ENCODE measurements at regions not wholly inside any gene's neighbourhood (a gene's known extent, or its start where the extent isn't known, plus 50 kb on each side); places are given as distances from the start of the nearest gene placed in this dataset.
A peak's percentile ranks its signal among the peaks of the same experiment; 100 is the strongest.

DNA sequence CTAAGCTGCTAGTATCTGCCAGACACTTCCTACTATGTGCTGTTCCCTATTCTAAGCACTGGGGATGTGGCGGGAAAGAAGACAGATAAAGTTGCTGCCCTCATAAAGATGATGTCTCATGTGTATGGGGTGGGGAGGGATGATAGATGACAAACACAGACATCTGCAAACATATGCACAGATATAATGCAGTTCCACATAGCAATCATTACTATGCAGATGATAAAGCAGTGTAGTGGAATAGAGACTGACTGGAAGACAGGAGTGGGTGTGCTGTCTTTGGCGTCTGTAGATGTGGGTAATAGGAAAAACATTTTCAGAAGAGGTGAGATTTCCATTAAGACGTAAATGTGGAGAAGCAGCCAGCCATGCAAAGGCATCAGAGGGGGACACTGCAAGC, 243.6 kb downstream of the DPY19L2 start:
- no peak overlapping the region for H3K4me3 ChIP-seq (ENCODE audit: low read depth, low read length)
- no peak for DNase-seq (ENCODE audit: low read depth)
- TF ChIP-seq, protein P1, sequence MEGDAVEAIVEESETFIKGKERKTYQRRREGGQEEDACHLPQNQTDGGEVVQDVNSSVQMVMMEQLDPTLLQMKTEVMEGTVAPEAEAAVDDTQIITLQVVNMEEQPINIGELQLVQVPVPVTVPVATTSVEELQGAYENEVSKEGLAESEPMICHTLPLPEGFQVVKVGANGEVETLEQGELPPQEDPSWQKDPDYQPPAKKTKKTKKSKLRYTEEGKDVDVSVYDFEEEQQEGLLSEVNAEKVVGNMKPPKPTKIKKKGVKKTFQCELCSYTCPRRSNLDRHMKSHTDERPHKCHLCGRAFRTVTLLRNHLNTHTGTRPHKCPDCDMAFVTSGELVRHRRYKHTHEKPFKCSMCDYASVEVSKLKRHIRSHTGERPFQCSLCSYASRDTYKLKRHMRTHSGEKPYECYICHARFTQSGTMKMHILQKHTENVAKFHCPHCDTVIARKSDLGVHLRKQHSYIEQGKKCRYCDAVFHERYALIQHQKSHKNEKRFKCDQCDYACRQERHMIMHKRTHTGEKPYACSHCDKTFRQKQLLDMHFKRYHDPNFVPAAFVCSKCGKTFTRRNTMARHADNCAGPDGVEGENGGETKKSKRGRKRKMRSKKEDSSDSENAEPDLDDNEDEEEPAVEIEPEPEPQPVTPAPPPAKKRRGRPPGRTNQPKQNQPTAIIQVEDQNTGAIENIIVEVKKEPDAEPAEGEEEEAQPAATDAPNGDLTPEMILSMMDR (IDR thresholded peaks at IDR 0.05; ENCODE audit: insufficient read depth, low read depth, low read length, missing control alignments): no peak

DNA sequence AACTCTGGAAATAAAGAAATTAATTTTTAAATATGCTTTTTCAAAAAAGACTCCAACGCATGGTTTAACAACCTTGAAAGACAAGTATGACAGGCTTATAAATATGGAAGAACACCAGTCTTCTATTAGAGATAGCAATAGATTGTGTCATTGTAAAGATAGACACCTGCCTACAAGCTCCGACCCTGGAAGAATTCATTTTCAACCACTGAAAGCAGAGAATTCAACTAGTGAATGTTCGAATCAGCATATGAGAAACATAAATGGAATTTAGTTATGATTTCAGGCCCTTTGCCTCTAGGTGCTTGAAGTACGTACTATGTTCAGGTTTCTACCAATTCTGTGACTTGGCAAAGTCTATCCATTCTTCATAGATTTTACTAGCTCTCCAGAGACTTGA, 244.5 kb downstream of the DPY19L2 start:
- H3K4me3 ChIP-seq (ENCODE audit: low read depth, low read length): no peak overlapping the region
- TF ChIP-seq, protein P1 (IDR thresholded peaks at IDR 0.05; ENCODE audit: insufficient read depth, low read depth, low read length, missing control alignments): no peak
- DNase-seq (ENCODE audit: low read depth): no peak

DNA sequence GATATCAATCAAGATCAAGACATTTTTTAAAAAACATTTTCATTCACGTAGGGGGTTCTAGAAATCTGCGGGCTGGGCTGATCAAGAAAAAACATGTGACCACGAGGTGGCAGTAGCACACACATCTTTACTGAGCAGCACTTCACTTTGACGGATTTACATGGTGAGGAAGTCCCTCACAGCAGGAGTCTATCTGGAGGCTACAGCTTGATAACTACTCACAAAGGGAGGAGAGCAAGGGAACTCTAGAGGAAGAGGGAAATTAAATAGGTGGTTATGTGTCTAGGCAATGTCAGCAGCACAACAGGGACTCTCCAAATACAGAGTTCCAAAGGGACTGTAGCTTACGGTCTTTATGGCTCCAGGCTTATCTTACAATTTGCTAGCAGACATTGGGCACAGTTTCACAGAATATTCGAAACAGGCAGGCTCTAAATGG, 248.1 kb downstream of the DPY19L2 start:
- DNase-seq (ENCODE audit: low read depth): peak; percentile 75
- H3K4me3 ChIP-seq (ENCODE audit: low read depth, low read length): no peak overlapping the region
- TF ChIP-seq, protein P1 (IDR thresholded peaks at IDR 0.05; ENCODE audit: insufficient read depth, low read depth, low read length, missing control alignments): peak; percentile 57

DNA sequence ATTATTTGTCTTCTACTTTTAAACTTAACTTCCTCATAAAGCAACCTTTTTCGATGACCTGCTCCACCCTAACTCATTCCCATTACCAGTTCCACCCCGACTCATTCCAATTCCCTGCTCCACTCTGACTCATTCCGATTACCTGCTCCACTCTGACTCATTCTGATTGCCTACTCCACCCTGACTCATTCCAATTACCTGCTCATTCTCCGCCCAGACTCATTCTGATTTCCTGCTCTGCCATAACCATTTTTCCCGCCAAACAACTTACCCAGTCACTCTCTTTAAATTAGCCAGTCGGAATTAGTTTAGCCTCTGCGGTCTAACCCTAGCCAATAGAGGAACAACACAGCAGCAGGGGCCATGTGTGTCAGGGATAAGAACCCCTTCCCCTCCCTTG, 249.1 kb downstream of the DPY19L2 start:
- no peak for DNase-seq (ENCODE audit: low read depth)
- TF ChIP-seq, protein P1 (IDR thresholded peaks at IDR 0.05; ENCODE audit: insufficient read depth, low read depth, low read length, missing control alignments): no peak
- no peak overlapping the region for H3K4me3 ChIP-seq (ENCODE audit: low read depth, low read length)

DNA sequence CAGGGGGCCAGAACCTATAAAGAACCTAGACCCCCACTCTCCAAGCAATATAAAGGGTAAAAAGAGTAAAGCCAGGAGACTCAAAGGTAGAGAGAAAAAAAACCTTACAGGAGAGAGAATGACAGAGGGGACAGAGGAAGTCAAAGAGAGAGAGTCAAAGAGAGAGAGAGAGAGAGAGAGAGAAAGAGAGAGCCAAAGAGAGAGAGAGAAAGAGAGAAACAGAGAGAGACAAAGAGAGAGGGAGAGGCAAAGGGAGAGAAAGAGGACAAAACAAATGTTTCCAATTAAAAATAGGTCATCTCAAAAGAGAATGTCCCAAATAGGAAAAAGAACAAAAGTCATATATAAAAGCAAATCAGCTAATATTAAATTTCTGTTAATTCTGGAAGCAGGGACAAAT, 251.5 kb downstream of the DPY19L2 start:
- DNase-seq (ENCODE audit: low read depth): no peak
- TF ChIP-seq, protein P1 (IDR thresholded peaks at IDR 0.05; ENCODE audit: insufficient read depth, low read depth, low read length, missing control alignments): no peak
- no peak overlapping the region for H3K4me3 ChIP-seq (ENCODE audit: low read depth, low read length)

DNA sequence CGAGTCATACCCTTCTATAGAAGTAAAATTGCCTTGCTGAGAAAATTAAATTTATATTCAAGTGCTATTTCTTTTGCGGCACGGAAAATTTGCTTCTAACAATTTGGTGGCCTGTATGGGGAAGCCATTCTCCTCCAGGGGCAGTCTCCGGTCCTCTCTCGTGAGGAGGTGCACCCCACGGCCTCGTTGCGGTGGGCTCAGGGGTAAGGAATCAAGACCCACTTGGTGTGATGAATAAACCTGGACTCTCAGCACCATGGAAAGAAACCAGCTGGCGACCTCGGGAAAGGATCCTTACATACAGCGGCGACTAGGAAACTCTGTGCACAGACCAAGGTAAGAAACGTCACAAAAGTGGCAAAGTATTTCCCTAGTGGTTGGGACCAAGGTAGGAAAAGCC, 252.9 kb downstream of the DPY19L2 start:
- H3K4me3 ChIP-seq (ENCODE audit: low read depth, low read length): no peak overlapping the region
- no peak for DNase-seq (ENCODE audit: low read depth)
- TF ChIP-seq, protein P1 (IDR thresholded peaks at IDR 0.05; ENCODE audit: insufficient read depth, low read depth, low read length, missing control alignments): no peak

DNA sequence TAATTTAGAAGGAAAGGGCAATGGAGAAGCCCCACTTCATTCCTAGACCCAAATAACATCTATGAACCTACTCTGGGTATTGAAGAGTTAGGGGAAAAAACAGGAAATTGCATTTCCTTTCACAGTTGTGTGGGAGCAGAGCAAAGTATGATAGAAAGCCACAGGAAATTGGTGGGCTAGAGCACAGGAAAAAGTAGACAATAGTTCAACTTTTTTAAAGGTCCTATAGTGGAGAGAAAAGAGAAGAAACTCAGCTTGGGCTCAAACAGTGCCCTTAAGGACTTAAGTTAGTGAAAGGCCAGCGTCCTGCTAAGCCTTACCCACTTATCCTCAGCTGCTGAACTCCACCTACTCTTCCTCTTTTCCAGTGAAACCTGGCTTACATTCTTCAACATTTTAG, 258.1 kb downstream of the DPY19L2 start:
- no peak for DNase-seq (ENCODE audit: low read depth)
- no peak overlapping the region for H3K4me3 ChIP-seq (ENCODE audit: low read depth, low read length)
- TF ChIP-seq, protein P1 (IDR thresholded peaks at IDR 0.05; ENCODE audit: insufficient read depth, low read depth, low read length, missing control alignments): no peak
